Activated CD4-positive, alpha-beta T cell treated with anti-CD3 and anti-CD28 coated beads, Interleukin-2, Interleukin-6, amounts not matched to agents 100 ng/mL and 50 ng/mL, durations not matched to agents 16 hours and 8 hours (primary cell): ENCODE measurements at regions not wholly inside any gene's neighbourhood (a gene's known extent, or its start where the extent isn't known, plus 50 kb on each side); places are given as distances from the start of the nearest gene placed in this dataset.

Source experiments
- DNase-seq: peaks from one replicate; pipeline ENCODE4 v3.0.0-alpha.2; 2020

DNA sequence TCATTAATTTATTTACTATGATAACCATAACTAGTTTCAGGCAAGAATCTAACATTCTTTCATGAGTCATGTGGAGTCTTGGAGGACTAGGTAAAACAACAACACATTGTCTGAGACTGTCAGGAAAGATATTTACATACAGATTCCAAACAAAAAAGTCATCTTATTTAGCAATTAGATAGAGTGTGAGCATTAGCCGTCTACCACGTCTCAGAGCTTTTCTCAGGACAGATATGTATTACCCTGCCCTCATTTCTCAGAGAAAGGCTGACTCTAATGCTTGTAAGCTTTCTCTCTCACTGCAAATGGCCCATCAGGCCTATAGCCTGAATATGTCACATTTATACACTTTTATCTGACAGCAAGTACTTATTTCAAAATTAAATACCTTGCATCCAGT lies 312.1 kb upstream of the PCDH20 start:
- no peak for DNase-seq

DNA sequence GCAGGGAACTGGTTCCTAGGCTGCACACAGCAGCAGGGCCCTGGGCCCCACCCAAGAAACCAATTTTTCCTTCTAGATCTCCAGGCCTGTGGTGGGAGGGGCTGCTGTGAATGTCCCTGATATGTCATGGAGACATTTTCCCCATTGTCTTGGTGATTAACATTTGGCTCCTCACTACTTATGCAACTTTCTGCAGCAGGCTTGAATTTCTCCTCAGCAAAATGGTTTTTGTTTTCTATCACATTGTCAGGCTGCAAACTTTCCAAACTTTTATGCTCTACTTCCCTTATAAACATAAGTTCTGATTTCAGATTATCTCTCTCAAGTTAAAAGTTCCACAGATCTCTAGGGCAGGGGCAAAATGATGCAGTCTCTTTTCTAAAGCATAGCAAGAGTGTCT lies 310.2 kb upstream of the PCDH20 start:
- no peak for DNase-seq

DNA sequence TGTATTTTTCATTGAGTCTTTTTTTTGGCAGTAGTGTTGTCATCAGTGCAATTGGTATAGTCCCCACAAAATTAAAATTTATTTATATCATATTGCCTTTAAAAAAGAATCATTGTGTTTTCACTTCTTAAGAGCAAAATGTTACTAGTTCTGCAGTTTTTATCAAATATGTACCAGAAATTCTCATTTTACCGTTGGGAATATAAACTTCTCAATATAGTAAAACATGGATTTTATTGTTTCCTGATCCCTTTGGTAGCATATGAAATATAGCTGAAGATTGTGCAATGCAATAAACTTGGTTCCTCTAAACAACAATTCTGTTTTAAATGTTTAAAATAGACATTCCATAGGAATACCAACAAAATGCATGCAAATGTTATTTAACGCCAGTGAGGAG lies 306.5 kb upstream of the PCDH20 start:
- no peak for DNase-seq

DNA sequence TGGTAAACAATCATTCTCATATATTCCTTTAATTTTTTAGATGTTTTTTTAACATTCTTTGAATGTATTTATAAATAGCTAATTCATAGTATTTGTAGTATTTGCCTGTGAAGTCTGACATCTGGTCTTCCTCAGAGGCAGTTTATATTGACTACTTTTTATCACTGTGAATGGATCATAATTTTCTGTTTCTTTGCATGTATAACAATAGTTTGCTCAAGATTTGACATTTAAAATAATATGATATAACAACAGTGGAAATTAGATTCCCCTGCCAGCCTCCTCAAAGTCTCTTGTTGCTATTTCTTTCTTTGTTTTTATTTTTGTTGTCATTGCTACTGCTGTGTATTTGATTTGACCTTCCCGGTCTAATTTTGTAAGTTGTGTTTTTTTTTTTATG lies 297.0 kb upstream of the PCDH20 start:
- DNase-seq: no peak

DNA sequence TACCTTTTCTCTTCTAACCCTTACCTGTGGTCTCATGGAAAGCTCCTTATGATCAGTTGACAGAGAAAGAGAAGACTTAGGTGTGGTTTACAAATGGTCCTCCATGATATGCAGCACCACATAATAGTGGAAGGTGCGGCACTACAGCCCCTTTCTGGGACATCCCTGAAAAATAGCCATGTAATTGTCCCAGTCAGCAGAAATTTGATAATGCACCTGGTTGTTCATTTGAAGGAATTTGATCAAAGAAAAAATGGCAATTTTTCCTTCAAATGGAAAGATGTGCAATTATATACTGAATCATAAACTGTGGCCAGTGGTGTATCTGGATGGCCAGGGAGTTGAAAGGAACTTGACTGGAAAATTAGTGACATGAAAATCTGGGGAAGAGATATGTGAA lies 293.6 kb upstream of the PCDH20 start:
- no peak for DNase-seq

DNA sequence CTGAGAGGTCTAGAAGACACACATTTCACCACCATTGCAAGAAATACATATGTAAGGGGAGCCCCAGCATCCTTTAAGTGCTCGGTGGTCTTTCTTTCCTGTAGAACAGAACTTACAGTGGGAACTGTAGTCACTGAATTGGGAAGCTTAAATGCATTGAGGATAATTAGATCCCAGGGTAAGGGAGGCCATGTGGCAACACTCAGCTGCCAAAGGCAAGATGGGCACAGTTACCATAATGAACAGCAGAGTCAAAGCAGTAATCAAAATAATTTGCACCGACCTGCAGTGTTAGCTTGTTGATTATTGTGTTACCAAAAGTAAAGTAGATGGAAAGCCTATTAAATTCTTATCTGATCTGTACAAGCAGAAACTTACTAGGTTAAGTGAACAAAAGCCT lies 291.2 kb upstream of the PCDH20 start:
- no peak for DNase-seq

DNA sequence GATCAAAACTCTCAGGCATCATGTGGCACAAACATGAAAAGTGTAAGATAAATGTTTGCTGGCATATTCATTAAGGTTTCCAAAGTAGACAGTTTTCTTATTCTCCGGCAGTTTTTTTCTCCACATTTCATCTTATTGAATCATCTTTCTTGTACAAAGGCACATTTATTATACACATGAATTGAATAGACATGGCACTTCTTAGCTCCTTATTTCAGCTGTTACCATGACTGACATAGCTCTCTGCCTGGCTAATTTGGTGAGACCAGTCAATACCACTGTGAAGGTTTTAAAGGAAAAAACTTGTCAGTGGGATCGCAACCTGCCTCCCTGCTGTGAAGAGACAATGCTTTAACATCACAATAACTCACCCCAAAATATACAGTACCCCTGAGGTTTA lies 285.0 kb upstream of the PCDH20 start:
- DNase-seq: no peak

DNA sequence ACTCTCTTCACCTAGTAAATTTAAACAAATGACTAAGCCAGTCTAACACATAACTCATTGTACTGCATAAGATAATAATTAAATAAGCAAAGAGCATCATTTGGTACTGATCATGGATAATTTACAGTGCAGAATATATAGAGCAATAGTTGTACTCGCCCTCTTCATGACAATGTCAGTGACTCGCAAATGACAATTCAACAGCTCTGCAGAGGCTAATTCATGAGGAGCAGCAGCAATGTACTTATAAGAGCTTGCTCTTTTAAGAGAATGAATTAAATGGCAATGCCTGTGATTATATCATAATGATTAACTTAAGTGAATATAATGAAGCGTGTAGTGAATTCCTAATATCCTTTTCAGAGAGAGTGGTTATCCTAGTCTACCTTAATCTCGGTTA lies 284.5 kb upstream of the PCDH20 start:
- no peak for DNase-seq

DNA sequence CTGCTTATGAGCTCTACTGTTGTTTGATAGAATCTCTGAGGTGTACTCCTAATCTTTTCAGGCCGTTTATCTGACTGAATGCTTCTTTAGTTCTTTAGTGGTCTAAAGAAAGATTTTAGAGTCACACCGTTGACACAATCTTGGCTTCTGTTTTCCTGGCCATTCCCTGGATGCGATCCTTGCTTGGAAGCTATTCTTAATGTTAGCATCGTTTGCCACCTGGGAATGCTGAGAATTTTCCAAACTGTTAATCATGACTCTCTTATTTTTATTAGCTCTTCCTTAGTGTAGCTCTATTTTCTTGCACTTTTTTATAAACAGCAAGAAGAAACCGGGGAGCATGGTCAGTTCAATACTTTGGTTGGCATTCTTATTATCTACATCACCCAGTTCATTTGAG lies 281.0 kb upstream of the PCDH20 start:
- no peak for DNase-seq

DNA sequence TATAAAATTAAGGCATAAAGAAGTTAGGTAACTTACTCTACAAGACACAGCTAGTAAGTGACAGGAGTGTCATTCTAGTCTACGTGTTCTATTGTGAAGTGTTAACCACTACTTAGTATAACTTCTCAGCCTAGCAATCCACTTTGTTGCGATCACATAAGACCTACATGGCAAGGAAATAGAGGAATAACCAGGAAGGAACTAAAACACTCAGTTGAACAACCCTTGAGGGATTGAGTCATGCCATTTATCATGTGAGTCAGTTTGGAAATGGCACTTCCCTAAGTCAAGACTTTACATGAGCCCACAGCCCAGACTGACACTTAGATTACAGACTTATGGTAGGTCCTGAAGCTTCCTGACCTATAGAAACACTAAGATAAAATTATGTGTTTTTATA lies 279.5 kb upstream of the PCDH20 start:
- DNase-seq: no peak

DNA sequence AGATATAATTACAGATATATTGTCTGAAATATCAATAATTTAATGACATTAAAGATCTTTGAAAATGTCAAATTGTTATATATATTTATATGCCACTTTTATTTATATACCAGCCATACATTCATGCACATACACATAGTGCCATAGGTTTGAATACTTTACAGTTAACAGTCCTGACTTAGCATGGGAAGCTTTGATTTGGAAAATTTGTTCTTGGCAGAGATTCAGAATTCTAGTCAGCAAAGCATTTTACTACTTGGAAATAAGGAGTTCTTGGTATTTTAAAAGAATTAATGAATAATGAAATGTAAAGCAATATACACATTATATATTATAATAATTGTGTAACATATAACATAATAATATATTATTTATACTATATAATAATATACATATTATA lies 277.0 kb upstream of the PCDH20 start:
- no peak for DNase-seq

DNA sequence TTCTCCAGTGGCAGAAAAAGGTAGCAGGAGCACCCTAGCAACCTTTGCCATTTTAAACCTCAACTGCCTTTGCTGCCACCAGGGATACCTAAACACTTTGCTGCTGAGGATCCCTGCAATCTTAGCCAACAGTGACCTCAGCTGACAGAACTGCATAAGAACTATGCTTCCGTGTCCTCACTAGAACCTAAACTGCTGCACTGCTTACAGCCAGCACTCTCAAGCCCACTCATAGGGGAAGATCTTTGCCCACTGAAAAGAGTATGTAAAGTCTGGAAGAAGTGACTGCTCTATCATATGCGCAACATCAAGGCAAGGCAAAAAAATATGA lies 270.0 kb upstream of the PCDH20 start:
- no peak for DNase-seq

DNA sequence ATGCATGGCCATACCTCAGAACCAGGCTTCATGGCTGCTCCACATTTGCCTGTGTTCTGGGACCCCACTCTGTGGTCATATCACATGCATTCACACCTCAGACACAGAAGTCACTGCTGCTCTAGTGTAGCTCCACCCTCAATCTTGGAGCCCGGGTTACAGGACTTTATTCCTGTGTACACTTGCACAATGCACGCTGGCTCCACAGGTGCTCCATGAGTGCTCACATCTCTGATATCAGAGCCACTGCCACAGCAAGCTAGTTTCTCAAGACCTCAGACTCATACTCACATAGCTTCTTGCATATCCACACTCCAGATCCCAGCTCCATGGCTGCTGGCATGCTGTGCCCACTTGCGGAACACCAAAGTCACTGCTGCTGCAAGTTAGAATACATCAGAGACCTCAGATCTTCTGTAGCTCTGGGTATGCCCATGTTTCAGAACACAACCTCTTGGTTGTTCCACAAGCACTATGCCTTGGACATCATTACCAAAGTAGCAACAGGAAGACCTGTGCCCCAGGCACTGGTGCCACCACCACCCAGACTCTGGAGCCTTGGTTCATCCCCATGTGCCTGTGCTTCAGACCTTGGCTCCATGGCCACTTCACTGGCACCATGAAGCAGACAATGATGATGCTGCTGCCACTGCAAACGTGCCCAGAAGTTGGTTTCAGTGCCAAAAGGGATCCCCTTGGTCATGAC lies 269.5 kb upstream of the PCDH20 start:
- DNase-seq: no peak

DNA sequence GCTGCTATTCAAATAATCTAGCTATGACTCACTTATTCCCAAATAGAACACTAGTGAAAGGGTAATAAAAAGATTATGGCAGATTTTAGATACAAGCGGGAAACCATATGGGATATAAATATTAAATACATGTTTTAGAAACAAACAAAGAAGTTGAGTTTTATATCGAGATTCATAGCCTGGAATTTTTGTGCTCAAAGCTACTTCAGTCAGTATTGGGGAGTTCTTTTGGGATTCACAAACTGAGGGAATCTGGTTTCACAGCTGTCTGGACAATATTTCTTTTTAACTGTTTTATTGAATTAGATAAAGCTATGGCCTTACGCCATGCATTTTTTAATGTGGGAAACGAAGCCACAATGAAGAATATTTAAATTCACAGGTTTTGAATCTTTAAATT lies 257.1 kb upstream of the PCDH20 start:
- DNase-seq: no peak

DNA sequence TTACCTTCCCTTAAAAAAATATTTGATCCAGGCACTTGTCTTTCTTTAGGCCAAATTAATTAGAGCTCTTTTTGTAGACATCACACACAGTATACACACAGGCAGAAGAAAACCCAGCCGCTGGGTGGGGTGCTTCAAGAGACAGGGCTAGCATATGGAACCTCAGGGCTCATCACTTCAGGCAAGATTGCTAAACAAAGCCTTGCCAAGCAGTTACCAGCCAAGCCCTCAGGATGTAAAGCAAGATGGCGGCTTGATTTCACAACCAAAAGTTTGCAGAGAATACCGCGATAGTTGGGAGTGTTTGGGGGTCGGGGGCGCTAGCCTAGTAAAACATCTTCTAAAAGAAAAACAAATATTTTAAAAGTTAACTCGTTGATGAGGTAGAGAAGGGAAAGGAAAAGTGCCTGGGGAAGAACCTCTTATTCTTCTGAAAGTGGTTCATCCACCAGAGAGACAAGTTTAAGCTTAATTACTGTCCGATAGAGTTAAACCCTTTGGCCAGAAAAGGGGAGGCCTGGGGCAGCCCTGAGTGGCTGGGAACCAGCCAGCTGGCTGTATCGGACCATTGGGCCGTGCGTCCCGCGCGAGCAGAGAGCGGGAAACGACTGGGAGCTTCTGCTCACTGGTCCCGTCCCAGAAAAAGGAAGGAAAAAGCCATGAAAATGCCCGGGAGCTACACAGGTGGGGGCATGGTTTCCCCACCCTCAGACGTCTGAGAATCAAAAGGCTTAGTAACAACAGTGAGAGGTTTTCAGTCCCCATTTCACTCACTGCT lies 254.9 kb upstream of the PCDH20 start:
- no peak for DNase-seq

DNA sequence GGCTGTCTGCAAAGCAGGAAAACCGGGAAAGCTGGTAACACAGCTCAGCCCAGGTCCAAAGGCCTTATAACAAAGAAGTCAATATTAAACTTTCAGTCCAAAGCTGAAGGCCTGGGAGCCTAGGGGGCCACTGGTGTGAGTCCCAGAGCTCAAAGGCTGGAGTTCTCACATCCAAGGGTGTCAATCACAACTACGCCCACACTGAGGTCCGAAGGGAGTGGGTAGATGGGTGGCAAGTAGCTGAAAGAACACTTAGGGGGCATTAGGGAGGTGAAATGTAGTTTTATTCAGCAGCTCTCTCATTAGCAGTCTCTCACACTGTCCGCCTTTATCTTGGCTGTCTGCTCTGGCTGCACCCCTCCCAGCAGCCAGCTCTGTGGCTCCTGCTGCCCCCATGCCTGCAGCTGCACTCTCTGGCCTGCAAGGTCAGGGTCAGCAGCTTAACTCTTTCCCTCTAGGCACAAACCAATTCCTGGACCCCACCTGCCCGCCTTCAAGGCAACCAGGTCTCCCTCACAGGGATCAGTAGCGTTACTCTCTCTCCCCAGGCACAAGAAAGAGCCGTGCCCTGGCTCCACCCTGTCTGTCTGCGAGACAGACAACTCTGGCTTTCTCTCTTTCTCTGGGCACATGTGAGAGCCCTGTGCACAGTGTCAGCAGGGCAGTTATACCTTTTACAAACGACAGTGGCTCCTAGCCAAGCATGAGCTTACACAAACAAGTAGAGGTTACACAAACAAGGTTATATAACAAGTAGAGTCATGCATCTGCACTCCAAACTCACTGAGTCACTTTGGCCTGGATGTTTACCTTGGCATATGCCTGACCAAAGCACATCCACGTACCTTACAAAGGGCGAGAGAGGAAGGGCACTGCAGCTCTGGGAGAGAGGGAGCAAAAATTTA lies 249.4 kb upstream of the PCDH20 start:
- DNase-seq: no peak

DNA sequence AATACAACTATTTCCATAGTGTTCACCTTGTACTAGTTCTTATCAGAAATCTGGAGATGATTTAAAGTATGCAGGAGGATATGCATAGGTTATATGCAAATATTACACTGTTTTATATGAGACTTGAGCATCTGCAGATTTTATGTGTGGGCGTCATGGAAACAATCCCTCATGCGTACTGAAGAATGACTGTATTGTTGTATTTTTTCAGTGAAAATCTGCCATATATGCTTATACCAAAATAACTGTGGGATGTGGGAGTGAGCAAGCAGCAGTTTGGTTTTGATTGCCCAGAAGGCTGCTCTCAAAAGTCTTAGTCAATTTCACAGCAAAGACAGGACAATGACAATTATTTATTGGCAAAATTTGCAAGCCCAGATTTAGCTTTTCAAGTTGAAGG lies 238.8 kb upstream of the PCDH20 start:
- DNase-seq: no peak

DNA sequence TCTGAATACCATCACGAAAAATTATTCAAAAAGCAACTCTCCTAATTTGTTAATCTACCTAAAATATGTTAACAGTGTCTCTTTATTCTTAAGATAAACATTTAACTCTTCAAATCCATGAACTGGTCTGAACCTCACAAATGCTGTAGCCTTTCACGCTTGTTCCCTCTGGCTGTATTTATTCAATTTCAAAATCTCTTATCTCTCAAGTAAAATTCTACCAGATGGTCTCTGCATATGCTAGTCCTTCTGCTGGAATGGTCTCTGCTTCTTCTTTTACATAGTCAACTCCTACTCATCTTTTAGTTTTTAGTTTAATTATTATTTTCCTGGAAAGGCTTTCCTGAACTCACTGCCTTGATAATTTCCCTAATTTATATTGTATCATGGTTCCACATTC lies 232.9 kb upstream of the PCDH20 start:
- no peak for DNase-seq

DNA sequence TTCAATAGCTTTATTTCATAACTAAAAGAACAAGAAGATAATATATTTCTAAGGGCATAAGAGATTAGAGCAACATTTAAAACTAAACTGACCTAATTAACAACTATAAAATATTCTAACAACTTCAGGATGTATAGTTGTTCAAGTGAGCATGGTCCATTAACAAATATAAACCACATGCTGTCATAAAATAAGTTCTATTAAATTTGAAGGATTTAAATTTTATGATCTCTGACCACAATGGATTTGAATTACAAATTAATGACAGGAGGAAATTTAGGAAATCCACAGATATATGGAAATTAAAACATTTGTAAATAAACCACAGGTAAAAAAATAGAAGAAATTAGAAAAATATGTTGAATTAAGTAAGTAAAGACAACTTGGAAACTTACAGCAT lies 196.5 kb upstream of the PCDH20 start:
- DNase-seq: no peak

DNA sequence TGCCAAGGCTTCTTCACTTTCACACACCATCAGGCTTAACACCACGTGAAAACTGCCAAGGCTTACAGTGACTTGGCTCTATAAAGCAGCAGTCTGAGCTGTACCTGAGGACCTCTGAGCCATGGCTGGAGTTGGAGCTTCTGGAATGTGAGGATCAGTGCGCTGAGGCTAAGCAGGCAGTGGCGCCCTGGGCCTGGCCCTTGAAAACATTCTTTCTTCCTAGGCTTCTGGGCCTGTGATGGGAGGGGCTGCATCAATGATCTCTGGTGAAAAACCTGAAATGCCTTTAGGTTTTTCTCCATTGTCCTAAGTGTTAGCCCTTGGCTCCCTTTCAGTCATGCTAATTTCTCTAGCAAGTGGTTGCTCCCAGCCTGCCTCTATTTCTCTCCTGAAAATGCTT lies 192.5 kb upstream of the PCDH20 start:
- DNase-seq: no peak

DNA sequence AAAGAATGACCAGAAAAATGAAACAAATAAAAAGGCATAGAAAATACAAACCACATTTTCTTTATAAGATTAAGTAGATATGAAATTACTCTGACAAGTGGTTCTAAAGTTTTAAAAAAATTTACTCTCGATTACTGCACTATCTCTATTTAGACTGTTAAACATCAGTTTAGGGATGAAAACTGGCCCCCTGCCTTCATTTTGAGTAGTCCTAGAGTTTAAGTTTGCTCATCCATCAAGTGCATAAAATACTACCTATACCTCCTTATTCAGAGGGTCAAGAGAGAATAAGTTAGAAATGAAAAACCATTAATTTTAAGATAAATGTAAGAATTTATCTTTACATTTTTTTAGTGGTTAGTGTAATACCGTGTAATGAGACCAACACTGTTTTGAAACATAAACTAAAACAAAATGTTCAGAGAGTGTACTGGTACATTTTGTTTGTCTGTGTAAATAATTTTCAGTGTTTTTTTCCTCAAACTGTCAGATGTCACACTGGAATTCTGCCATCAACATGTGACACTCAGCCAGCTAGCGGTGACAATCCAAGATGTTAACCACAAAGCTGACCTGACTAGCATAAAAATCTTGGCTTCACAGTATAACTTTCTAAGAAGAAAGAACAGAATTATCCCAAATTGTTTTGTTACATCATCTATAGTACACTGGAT lies 184.8 kb upstream of the PCDH20 start:
- no peak for DNase-seq

DNA sequence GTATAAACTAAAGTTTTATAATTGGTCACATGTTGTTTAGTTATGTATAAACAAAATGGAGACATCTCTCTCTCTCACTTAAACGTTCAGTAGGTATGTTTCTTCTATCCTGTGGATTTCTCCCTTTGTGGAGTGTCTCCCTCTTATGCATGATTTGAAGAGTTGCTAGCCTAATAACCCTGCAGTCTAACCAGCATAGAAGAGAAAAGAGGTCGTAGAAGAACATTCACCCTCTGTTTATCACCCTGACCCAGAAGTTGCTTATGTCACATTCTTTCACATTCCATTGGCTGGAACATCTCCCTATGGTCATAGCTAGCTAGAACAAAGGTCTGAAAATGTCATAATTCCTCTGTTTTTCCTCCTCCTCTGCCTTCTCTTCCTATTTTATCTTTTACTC lies 176.8 kb upstream of the PCDH20 start:
- DNase-seq: no peak

DNA sequence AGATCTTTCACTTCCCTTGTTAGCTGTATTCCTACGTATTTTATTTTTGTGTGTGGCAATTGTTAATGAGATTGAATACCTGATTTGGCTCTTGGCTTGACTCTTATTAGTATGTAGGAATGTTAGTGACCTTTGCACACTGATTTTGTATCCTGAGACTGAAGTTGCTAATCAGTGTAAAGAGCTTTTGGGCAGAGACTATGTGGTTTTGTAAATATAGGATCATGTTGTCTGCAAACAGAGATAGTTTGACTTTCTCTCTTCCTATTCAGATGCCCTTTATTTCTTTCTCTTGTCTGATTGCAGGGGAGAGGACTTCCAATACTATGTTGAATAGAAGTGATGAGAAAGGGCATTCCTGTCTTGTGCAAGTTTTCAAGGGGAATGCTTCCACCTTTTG lies 160.3 kb upstream of the PCDH20 start:
- no peak for DNase-seq
